Fibroblast of villous mesenchyme (primary cell): ENCODE measurements at regions not wholly inside any gene's neighbourhood (a gene's known extent, or its start where the extent isn't known, plus 50 kb on each side); places are given as distances from the start of the nearest gene placed in this dataset.

Source experiments
- DNase-seq: peaks from one replicate; pipeline ENCODE4 v3.0.0-alpha.2; 2010; ENCODE audit warnings: low read depth
- H3K4me3 ChIP-seq: 2 replicates; pipeline ENCODE4 v1.5.1; 2011; ENCODE audit warnings: low read depth, mild to moderate bottlenecking, low read length
- TF ChIP-seq, protein P1 (sequence below): IDR thresholded peaks from 2 replicates; pipeline ENCODE4 v1.5.1; 2012; ENCODE audit warnings: low read depth, mild to moderate bottlenecking, low read length; ENCODE audit not compliant: insufficient read depth

DNA sequence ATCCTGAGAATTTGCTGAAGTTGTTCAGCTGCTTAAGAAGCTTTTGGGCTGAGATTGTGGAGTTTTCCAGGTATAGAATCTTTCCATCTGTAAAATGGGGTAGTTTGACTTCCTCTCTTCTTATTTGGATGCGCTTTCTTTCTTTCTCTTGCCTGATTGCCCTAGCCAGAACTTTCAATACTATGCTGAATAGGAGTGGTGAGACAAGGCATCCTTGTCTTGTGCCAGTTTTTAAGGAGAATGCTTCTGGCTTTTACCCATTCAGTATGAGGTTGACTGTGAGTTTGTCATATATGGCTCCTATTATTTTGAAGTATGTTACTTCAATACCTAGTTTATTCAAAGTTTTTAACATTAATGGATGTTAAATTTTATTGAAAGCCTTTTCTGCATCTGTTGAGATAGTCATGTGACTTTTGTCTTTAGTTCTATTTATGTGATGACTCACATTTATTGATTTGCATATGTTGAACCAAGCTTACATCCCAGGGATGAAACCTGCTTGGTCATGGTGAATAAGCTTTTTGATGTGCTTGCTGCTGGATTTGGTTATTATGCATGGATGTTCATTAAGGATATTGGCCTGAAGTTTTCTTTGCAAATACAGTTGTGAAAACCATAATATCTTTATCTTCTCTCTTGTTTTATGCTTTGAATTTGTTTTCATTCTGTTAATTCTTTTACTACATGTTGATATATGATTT lies 573.8 kb upstream of the NDST4 start:
- H3K4me3 ChIP-seq, result no peak overlapping the region
- DNase-seq, result no peak
- TF ChIP-seq, protein P1, sequence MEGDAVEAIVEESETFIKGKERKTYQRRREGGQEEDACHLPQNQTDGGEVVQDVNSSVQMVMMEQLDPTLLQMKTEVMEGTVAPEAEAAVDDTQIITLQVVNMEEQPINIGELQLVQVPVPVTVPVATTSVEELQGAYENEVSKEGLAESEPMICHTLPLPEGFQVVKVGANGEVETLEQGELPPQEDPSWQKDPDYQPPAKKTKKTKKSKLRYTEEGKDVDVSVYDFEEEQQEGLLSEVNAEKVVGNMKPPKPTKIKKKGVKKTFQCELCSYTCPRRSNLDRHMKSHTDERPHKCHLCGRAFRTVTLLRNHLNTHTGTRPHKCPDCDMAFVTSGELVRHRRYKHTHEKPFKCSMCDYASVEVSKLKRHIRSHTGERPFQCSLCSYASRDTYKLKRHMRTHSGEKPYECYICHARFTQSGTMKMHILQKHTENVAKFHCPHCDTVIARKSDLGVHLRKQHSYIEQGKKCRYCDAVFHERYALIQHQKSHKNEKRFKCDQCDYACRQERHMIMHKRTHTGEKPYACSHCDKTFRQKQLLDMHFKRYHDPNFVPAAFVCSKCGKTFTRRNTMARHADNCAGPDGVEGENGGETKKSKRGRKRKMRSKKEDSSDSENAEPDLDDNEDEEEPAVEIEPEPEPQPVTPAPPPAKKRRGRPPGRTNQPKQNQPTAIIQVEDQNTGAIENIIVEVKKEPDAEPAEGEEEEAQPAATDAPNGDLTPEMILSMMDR, result no peak

DNA sequence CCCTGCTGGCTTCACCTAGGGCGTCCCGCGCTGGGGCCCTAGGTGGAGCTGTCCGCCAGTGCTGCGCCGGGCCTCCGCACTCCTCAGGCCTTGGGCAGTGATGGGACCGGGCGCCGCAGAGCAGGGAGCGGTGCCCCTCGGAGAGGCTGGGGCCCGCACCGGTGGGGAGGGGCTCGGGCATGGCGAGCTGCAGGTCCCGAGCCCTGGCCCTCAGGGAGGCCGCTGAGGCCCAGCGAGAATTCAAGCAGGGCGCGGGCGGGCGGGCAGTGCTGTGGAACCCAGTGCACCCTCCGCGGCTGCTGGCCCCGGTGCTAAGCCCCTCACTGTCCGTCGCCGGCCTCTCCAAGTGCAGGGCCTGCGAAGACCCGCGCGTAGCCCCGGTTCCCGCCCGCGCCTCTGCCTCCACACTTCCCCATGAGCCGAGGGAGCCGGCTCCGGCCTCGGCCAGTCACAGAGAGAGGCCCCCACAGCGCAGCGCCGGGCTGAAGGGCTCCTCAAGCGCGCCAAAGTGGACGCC lies 565.1 kb upstream of the NDST4 start:
- H3K4me3 ChIP-seq, result no peak overlapping the region
- TF ChIP-seq, protein P1, result no peak
- DNase-seq, result no peak

DNA sequence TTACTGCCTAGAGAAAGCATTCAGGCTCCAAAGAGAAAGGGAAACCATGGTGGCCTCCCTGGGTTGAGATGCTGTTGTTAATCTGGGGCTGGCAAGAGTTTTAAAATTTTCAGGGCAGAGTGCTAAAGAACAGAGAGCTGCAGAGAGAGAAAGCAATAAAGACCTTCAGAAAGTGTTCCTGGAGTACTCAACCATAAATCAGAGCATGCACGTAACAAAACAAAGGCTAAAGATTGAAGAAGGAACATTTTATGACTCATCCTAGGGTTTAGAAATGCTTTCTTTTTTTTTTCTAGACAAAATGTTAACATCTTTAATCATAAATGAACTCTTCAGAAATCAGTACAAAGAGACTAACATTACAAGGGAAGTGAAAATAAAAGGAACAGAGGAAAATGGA lies 562.3 kb upstream of the NDST4 start:
- TF ChIP-seq, protein P1, result no peak
- no peak overlapping the region for H3K4me3 ChIP-seq
- peak; percentile 10 for DNase-seq

DNA sequence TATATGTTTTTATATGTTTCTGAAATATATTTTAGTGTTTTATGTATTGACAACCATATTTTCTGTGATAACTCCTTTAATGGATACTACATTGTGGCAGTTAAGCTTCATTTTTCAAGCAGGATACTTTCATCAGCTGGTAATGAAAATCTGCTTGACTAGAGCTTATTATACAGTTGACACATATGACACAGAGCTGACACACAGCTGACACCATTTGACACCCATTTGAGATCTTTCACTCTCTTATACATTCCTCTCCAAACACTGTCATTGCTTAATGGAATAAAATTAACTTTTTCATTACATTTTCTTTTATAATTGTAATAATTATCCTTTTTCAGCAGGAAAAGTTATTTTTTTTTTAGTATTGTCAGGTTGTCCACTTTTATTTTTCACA lies 561.1 kb upstream of the NDST4 start:
- TF ChIP-seq, protein P1, result no peak
- H3K4me3 ChIP-seq, result no peak overlapping the region
- DNase-seq, result no peak

DNA sequence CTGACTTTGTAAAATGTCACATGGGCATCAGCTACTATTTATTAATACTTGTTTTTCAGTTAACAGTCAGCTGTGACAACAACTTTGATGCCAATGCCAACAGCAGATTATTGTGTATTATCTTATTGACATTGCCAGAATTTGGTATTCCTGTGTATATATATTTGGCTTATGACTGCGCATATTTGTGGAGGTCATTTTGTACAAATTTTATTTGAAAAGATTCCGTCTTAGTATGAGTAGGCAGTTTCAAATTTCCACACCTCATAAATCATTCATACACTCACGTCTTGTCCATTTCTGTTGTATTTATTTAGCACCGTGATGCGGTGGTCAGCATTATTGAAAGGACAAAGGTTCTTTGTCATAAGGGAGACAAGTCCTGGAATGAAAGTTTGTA lies 558.2 kb upstream of the NDST4 start:
- no peak overlapping the region for H3K4me3 ChIP-seq
- no peak for DNase-seq
- TF ChIP-seq, protein P1, result no peak

DNA sequence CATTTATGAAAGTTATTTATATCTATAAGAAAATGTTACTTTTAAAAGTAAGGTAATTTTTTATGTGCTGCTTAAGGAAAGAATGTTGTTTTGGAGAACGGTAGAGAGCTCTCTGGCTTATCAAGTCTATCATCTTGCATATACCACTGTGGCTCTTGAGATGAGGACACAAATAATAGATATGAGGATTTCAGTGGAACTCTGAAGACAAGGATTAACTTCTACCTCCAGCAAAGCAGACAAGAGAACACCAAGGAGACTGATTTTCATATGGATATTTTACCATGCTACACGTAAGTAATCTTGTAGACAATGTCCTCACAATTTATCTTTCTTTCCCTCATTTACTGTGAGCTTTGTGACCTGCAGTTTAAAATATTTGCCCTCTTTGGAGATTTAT lies 557.5 kb upstream of the NDST4 start:
- DNase-seq, result no peak
- TF ChIP-seq, protein P1, result no peak
- H3K4me3 ChIP-seq, result no peak overlapping the region

DNA sequence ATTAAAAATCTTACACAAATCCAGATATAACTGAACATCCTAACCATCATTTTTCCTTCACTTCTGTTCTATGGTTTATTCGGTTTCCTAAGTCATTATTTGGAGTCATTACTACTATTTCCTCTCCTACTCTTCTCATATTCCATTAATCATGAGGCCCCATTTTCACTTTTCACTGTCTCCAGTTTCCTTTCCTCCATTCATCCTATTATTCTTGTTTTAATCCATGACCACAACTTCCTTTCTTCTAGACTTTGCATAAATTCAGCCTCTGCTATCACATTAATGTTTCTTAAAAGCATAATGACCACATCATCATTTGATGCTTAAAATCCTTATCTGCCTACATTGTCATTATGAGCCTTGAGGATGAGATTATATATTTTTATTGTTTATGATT lies 555.0 kb upstream of the NDST4 start:
- TF ChIP-seq, protein P1, result no peak
- DNase-seq, result no peak
- H3K4me3 ChIP-seq, result no peak overlapping the region
